Endothelial cell of umbilical vein (primary cell): ENCODE measurements at regions not wholly inside any gene's neighbourhood (a gene's known extent, or its start where the extent isn't known, plus 50 kb on each side); places are given as distances from the start of the nearest gene placed in this dataset.

Experiments
- BruUV-seq: library from RNA; stranded (reverse); fragments of 400-500 nt; replicated peaks from 2 replicates; lab custom pipeline; 2021; lab: Mats Ljungman, UMichigan
- CTCF ChIA-PET: fragments of 300-600, 350-600 bp; sonication (Branson Sonifier 250); formaldehyde crosslinking; loops from one replicate; lab custom pipeline; 2021; ENCODE audit warnings: antibody characterized with exemption, inconsistent platforms; lab: Charles Lee
- POLR2A ChIA-PET: fragments of 300-600, 350-600 bp; sonication (Branson Sonifier 250); formaldehyde crosslinking; loops from one replicate; lab custom pipeline; 2021; ENCODE audit warnings: antibody characterized with exemption, inconsistent platforms; lab: Charles Lee
- DNase-seq: peaks from one replicate; pipeline ENCODE4 v3.0.0-alpha.2; 2011; ENCODE audit warnings: low read depth, low spot score
- FAIRE-seq: peaks from 2 replicates; lab custom pipeline; 2011; peaks lifted over from hg19 to GRCh38; lab: Jason Lieb, UNC
- H2AFZ ChIP-seq: 2 replicates; pipeline ENCODE4 v1.6.0; 2012; ENCODE audit warnings: low read depth, low read length, control low read depth, inconsistent platforms
- H3K27ac ChIP-seq: 2 replicates; pipeline ENCODE4 v1.5.1; 2011; ENCODE audit warnings: low read depth, mild to moderate bottlenecking, control low read depth, low read length, moderate library complexity; ENCODE audit not compliant: insufficient read depth
- H3K27me3 ChIP-seq, 2 experiments: 2 replicates each; pipeline versions ENCODE4 v1.6.0 to v1.6.1; 2011; ENCODE audit warnings: low read length in 2 of 2, mixed read lengths in 1 of 2; ENCODE audit not compliant: control insufficient read depth in 2 of 2, insufficient read depth in 2 of 2
- H3K36me3 ChIP-seq, 2 experiments: 2 replicates in 1 of 2; 3 replicates in 1 of 2; pipeline ENCODE4 v1.5.1; 2011; ENCODE audit warnings: low read length in 2 of 2, mild to moderate bottlenecking in 1 of 2, moderate library complexity in 1 of 2; ENCODE audit not compliant: control insufficient read depth in 2 of 2, insufficient read depth in 2 of 2; ENCODE audit errors: extremely low read depth in 1 of 2
- H3K4me1 ChIP-seq: 3 replicates; pipeline ENCODE4 v1.5.1; 2011; ENCODE audit warnings: mild to moderate bottlenecking, low read length; ENCODE audit not compliant: control insufficient read depth, insufficient read depth; ENCODE audit errors: extremely low read depth
- H3K4me2 ChIP-seq: 2 replicates; pipeline ENCODE4 v1.6.1; 2011; ENCODE audit warnings: low read length, control low read depth, mixed read lengths; ENCODE audit not compliant: insufficient read depth
- H3K4me3 ChIP-seq, 3 experiments: fragments of 200-600 bp in 1 of 3; sonication (generic), shearing (Covaris generic) in 1 of 3; replicated peaks in 1 of 3; 2 replicates each; pipeline ENCODE4 v1.5.1; 2011 to 2016; ENCODE audit warnings: control low read depth in 3 of 3, low read length in 3 of 3, mild to moderate bottlenecking in 2 of 3, inconsistent platforms in 1 of 3, low read depth in 1 of 3, moderate library complexity in 1 of 3; ENCODE audit not compliant: insufficient read depth in 1 of 3
- H3K79me2 ChIP-seq: 2 replicates; pipeline ENCODE4 v1.6.0; 2012; ENCODE audit warnings: low read length, inconsistent platforms; ENCODE audit not compliant: control insufficient read depth, insufficient read depth
- H3K9ac ChIP-seq: replicated peaks from 2 replicates; pipeline ENCODE3; 2011; ENCODE audit warnings: low read length, control low read depth; ENCODE audit not compliant: insufficient read depth; ENCODE audit errors: extremely low read depth
- H3K9me1 ChIP-seq: replicated peaks from 3 replicates; pipeline ENCODE4 v1.6.0; 2011; ENCODE audit warnings: mild to moderate bottlenecking, low read length; ENCODE audit not compliant: control insufficient read depth, insufficient read depth; ENCODE audit errors: extremely low read depth
- H3K9me3 ChIP-seq: replicated peaks from 2 replicates; pipeline ENCODE4 v1.5.1; 2012; ENCODE audit warnings: low read length, inconsistent platforms; ENCODE audit not compliant: control insufficient read depth, insufficient read depth
- H4K20me1 ChIP-seq: replicated peaks from 2 replicates; pipeline ENCODE3; 2011; ENCODE audit warnings: mild to moderate bottlenecking, low read length; ENCODE audit not compliant: control insufficient read depth, insufficient read depth; ENCODE audit errors: extremely low read depth
- CTCF ChIP-seq, 2 donors: IDR thresholded peaks; 1 replicate in 1 of 2; 2 replicates in 1 of 2; pipeline ENCODE4 v1.5.1; 2011; ENCODE audit warnings: low read length in 2 of 2, mild to moderate bottlenecking in 2 of 2, moderate library complexity in 2 of 2, control low read depth in 1 of 2, inconsistent platforms in 1 of 2, low read depth in 1 of 2; ENCODE audit not compliant: insufficient read depth in 1 of 2; ENCODE audit errors: extremely low read depth in 1 of 2
- EZH2 ChIP-seq: IDR thresholded peaks from 2 replicates; pipeline ENCODE4 v1.6.1; 2012; ENCODE audit warnings: borderline replicate concordance, low read depth, mild to moderate bottlenecking, moderate library complexity, low read length, inconsistent platforms; ENCODE audit not compliant: severe bottlenecking
- FOS ChIP-seq: IDR thresholded peaks from 2 replicates; pipeline ENCODE4 v1.6.1; 2011; ENCODE audit warnings: mild to moderate bottlenecking, low read length, moderate library complexity, borderline replicate concordance; ENCODE audit not compliant: insufficient read depth
- GATA2 ChIP-seq: IDR thresholded peaks from 2 replicates; pipeline ENCODE4 v1.7.0; 2011; ENCODE audit warnings: low read depth, mild to moderate bottlenecking, moderate library complexity, mixed read lengths, low read length; ENCODE audit not compliant: insufficient read length, insufficient read depth
- MAX ChIP-seq: IDR thresholded peaks from 2 replicates; pipeline ENCODE4 v1.6.1; 2011; ENCODE audit not compliant: insufficient read depth, insufficient read length
- MYC ChIP-seq: IDR thresholded peaks from one replicate; pipeline ENCODE4 v1.6.1; 2011; ENCODE audit warnings: mild to moderate bottlenecking, low read depth, low read length
- POLR2A ChIP-seq: IDR thresholded peaks from 2 replicates; pipeline ENCODE4 v1.6.1; 2012; ENCODE audit warnings: low read depth, mild to moderate bottlenecking, control low read depth, low read length
- dilution Hi-C: fragments of 300-500 bp; cut with MboI; formaldehyde crosslinking; loops from one replicate; pipeline ENCODE4 v1.15.0; 2019; ENCODE audit warnings: low sequenced_read_pairs; ENCODE audit not compliant: extremely low pct_ligation_motif_present
- intact Hi-C: fragments of 100-400 bp; cut with micrococcal nuclease; formaldehyde crosslinking; loops from one replicate; pipeline ENCODE4 v1.10.0; 2022

- TF ChIP-seq GATA2 = no peak
- TF ChIP-seq EZH2 = no peak
- no peak for TF ChIP-seq POLR2A
- no peak for TF ChIP-seq MAX
- TF ChIP-seq MYC = no peak
- Histone ChIP-seq H3K27me3 (peaks cover 3 to 8% of the 10 kb centered on the region in 2 experiments), H3K36me3 (no peaks in the 10 kb centered on the region), H4K20me1 (no peaks in the 10 kb centered on the region), H3K27ac (no peak overlapping the region), H3K9ac (no peak overlapping the region), H3K9me3 (no peaks in the 10 kb centered on the region), H3K4me3 (no peak overlapping the region), H3K9me1 (no peaks in the 10 kb centered on the region), H2AFZ (no peak overlapping the region), H3K79me2 (no peaks in the 10 kb centered on the region), H3K4me1 (no peaks in the 10 kb centered on the region), H3K4me2 (no peak overlapping the region)
- no TSS peak for BruUV-seq
- CTCF ChIA-PET = no interaction called here
- FAIRE-seq (no peak), DNase-seq (no peak)
- dilution Hi-C loops (no loop called here), intact Hi-C loops (no loop called here)
- POLR2A ChIA-PET = no interaction called here
Observed at GRCh38 chr10:28733647-28734046, 56.3 kb downstream of the BAMBI start.

GRCh38 chr10:28734938-28735759, 57.8 kb downstream of the BAMBI start:
- TF ChIP-seq MAX = no peak
- no peak for TF ChIP-seq POLR2A
- peak; percentile 9 for TF ChIP-seq FOS
- no peak for TF ChIP-seq CTCF (IDR thresholded peaks at IDR 0.05; ENCODE audit: extremely low read depth in 1 of 2, insufficient read depth in 1 of 2, low read depth in 1 of 2, low read length in 2 of 2)
- TF ChIP-seq MYC = no peak
- H3K79me2 ChIP-seq = no peaks in the 10 kb centered on the region
- no TSS peak for BruUV-seq
- H3K9ac ChIP-seq = no peak overlapping the region
- intact Hi-C loops = no loop called here
- POLR2A ChIA-PET = no interaction called here
- dilution Hi-C loops = no loop called here
- no peaks in the 10 kb centered on the region for H4K20me1 ChIP-seq
- CTCF ChIA-PET = interaction anchor here (0.8 kb wide), 1 partner anchor 58 kb away, joined by 4 read pairs; the partner anchor contains the start of gene BAMBI
- no peak overlapping the region for H3K4me2 ChIP-seq
- H3K4me3 ChIP-seq = no peak overlapping the region
- DNase-seq = peak; percentile 23
- no peaks in the 10 kb centered on the region for H3K4me1 ChIP-seq
- no peaks in the 10 kb centered on the region for H3K9me3 ChIP-seq
- peak; percentile 59 for FAIRE-seq
- no peak overlapping the region for H3K27ac ChIP-seq
- no peak overlapping the region for H2AFZ ChIP-seq
- no peaks in the 10 kb centered on the region for H3K9me1 ChIP-seq
- H3K36me3 ChIP-seq = no peaks in the 10 kb centered on the region
- H3K27me3 ChIP-seq = peaks cover 7 to 11% of the 10 kb centered on the region in 2 experiments
